ENCODE measurements at regions not wholly inside any gene's neighbourhood (a gene's known extent, or its start where the extent isn't known, plus 50 kb on each side); places are given as distances from the start of the nearest gene placed in this dataset.

GRCh38 chr19:20259615-20260014, 92.6 kb downstream of the ZNF486 start (continued):
- TF ChIP-seq RAD21 (conservative IDR thresholded peaks at IDR 0.05 in 1 of 2, IDR thresholded peaks at IDR 0.05 in 1 of 2) (no peak), CTCF (IDR thresholded peaks at IDR 0.05) (no peak), JUNB (IDR thresholded peaks at IDR 0.05) (no peak), BHLHE40 (IDR thresholded peaks at IDR 0.05; ENCODE audit: low read depth, low read length) (no peak), JUN (IDR thresholded peaks at IDR 0.05) (no peak), HOXA7 (CRISPR knock-in tag; IDR thresholded peaks at IDR 0.05) (no peak), FOSB (CRISPR knock-in tag; IDR thresholded peaks at IDR 0.05) (no peak), MYC (IDR thresholded peaks at IDR 0.05; ENCODE audit: borderline replicate concordance, low read length) (no peak)

DNA sequence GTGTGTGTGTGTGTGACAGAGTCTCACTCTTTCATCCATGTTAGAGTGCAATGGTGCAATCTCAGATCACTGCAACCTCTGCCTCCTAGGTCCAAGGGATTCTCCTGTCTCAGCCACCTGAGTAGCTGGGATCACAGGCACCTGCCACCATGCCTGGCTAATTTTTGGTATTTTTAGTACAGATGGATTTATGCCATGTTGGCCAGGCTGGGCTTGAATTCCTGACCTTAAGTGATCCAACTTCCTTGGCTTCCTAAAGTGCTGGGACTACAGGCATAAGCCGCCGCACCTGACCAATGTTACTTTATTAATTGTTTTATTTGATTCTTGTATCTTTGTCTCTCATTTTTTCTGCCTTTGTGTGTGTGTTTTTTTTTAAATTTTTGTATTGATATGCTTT, 89.6 kb downstream of the ZNF486 start:
- 59% methylated on average over 2 of the region's 2 CpGs for WGBS (ENCODE audit: missing lambda C conversion rate)
- no peak for ATAC-seq
- Histone ChIP-seq H3K9me3 (no peaks in the 10 kb centered on the region), H3K27ac (no peak overlapping the region), H3K4me3 (no peak overlapping the region), H3K4me1 (no peaks in the 10 kb centered on the region), H3K4me2 (no peak overlapping the region)
- no peak for DNase-seq (ENCODE audit: low read depth in 1 of 2, low spot score in 1 of 2)
- TF ChIP-seq HOXB13 (CRISPR knock-in tag; IDR thresholded peaks at IDR 0.05; ENCODE audit: low read depth) = no peak
- TF ChIP-seq SMC3 (IDR thresholded peaks at IDR 0.05) = no peak
- no peak for TF ChIP-seq RARB (CRISPR knock-in tag; IDR thresholded peaks at IDR 0.05)
- TF ChIP-seq EHMT2 (IDR thresholded peaks at IDR 0.05; ENCODE audit: low read depth) = no peak
- no peak for TF ChIP-seq REST (IDR thresholded peaks at IDR 0.05)
- TF ChIP-seq BHLHE40 (IDR thresholded peaks at IDR 0.05; ENCODE audit: low read depth, low read length) = no peak
- TF ChIP-seq CEBPB (IDR thresholded peaks at IDR 0.05) = no peak
- TF ChIP-seq RCOR1 (IDR thresholded peaks at IDR 0.05; ENCODE audit: low read depth, low read length) = no peak
- no peak for TF ChIP-seq EP300 (IDR thresholded peaks at IDR 0.05)
- no peak for TF ChIP-seq NPAS2 (CRISPR knock-in tag; IDR thresholded peaks at IDR 0.05; ENCODE audit: borderline replicate concordance)
- POLR2A ChIA-PET = no interaction called here
- CTCF ChIA-PET = no interaction called here
- no peak for FAIRE-seq

GRCh38 chr19:20254121-20254520, 87.1 kb downstream of the ZNF486 start:
- DNase-seq (ENCODE audit: low read depth in 1 of 2, low spot score in 1 of 2) = no peak
- no peak overlapping the region for H3K4me3 ChIP-seq
- FAIRE-seq = no peak
- H3K9me3 ChIP-seq = no peaks in the 10 kb centered on the region
- no peak overlapping the region for H3K4me2 ChIP-seq
- ChIA-PET POLR2A (no interaction called here), CTCF (no interaction called here)
- H3K4me1 ChIP-seq = no peaks in the 10 kb centered on the region
- TF ChIP-seq NFE2L2 (conservative IDR thresholded peaks at IDR 0.05; ENCODE audit: low read length) (no peak), CBX2 (IDR thresholded peaks at IDR 0.05; ENCODE audit: borderline replicate concordance, low read depth) (no peak), ESRRA (IDR thresholded peaks at IDR 0.05; ENCODE audit: borderline replicate concordance, low read length) (no peak), CEBPB (IDR thresholded peaks at IDR 0.05) (no peak), MAFK (IDR thresholded peaks at IDR 0.05; ENCODE audit: partially characterized antibody) (no peak), KDM1A (IDR thresholded peaks at IDR 0.05; ENCODE audit: low read depth) (no peak), ATOH8 (CRISPR knock-in tag; IDR thresholded peaks at IDR 0.05; ENCODE audit: low read depth) (no peak)
- TF ChIP-seq, protein P1, sequence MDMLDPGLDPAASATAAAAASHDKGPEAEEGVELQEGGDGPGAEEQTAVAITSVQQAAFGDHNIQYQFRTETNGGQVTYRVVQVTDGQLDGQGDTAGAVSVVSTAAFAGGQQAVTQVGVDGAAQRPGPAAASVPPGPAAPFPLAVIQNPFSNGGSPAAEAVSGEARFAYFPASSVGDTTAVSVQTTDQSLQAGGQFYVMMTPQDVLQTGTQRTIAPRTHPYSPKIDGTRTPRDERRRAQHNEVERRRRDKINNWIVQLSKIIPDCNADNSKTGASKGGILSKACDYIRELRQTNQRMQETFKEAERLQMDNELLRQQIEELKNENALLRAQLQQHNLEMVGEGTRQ (IDR thresholded peaks at IDR 0.05) = no peak
- no peak overlapping the region for H3K27ac ChIP-seq
- ATAC-seq = no peak
- WGBS (ENCODE audit: missing lambda C conversion rate) = 8% methylated on average over 5 of the region's 5 CpGs
